NB4 (cell line): ENCODE measurements at regions not wholly inside any gene's neighbourhood (a gene's known extent, or its start where the extent isn't known, plus 50 kb on each side); places are given as distances from the start of the nearest gene placed in this dataset.

Experiments used
- CTCF ChIP-seq: IDR thresholded peaks from one replicate; pipeline ENCODE4 v1.5.1; 2012; ENCODE audit warnings: low read depth, low read length
- MYC ChIP-seq: IDR thresholded peaks from 2 replicates; pipeline ENCODE4 v1.6.1; 2011; ENCODE audit warnings: low read depth, low read length
- POLR2A ChIP-seq: IDR thresholded peaks from 2 replicates; pipeline ENCODE4 v1.6.1; 2011; ENCODE audit warnings: mild to moderate bottlenecking; ENCODE audit not compliant: insufficient read length; ENCODE audit errors: extremely low read depth

- TF ChIP-seq CTCF = no peak
- TF ChIP-seq POLR2A = no peak
- TF ChIP-seq MYC = no peak
Observed at GRCh38 chr1:63135174-63135512, 187.2 kb upstream of the FOXD3 start.
